ENCODE measurements at regions not wholly inside any gene's neighbourhood (a gene's known extent, or its start where the extent isn't known, plus 50 kb on each side); places are given as distances from the start of the nearest gene placed in this dataset.
A peak's percentile ranks its signal among the peaks of the same experiment; 100 is the strongest.

GRCh38 chr4:129531253-129531652 lies 435.3 kb downstream of the C4orf33 start:
- DNase-seq (ENCODE audit: low read depth in 4 of 4, low spot score in 2 of 4), result no peak

GRCh38 chr4:129532573-129532972 lies 436.6 kb downstream of the C4orf33 start:
- no peak for DNase-seq (ENCODE audit: low read depth in 4 of 4, low spot score in 2 of 4)

- no peak for DNase-seq (ENCODE audit: low read depth in 4 of 4, low spot score in 2 of 4)
These were observed 447.3 kb downstream of the C4orf33 start for GRCh38 chr4:129543299-129543698.

- peak in 1 of 4 donors; percentile 3 for DNase-seq (ENCODE audit: low read depth in 4 of 4, low spot score in 2 of 4)
These were observed 449.8 kb downstream of the C4orf33 start for GRCh38 chr4:129545599-129546278.

GRCh38 chr4:129546531-129546930 lies 450.6 kb downstream of the C4orf33 start:
- no peak for DNase-seq (ENCODE audit: low read depth in 4 of 4, low spot score in 2 of 4)

GRCh38 chr4:129550281-129550785 lies 454.4 kb downstream of the C4orf33 start:
- no peak for DNase-seq (ENCODE audit: low read depth in 4 of 4, low spot score in 2 of 4)

GRCh38 chr4:129561280-129561679 lies 465.3 kb downstream of the C4orf33 start:
- DNase-seq (ENCODE audit: low read depth in 4 of 4, low spot score in 2 of 4), result no peak

GRCh38 chr4:129561886-129562671 lies 466.1 kb downstream of the C4orf33 start:
- no peak for DNase-seq (ENCODE audit: low read depth in 4 of 4, low spot score in 2 of 4)

GRCh38 chr4:129565214-129565613 lies 469.3 kb downstream of the C4orf33 start:
- DNase-seq (ENCODE audit: low read depth in 4 of 4, low spot score in 2 of 4), result no peak

GRCh38 chr4:129570326-129570725 lies 474.4 kb downstream of the C4orf33 start:
- DNase-seq (ENCODE audit: low read depth in 4 of 4, low spot score in 2 of 4), result no peak

- DNase-seq (ENCODE audit: low read depth in 4 of 4, low spot score in 2 of 4), result no peak
These were observed 482.4 kb downstream of the C4orf33 start for GRCh38 chr4:129578336-129578735.

GRCh38 chr4:129581305-129581704 lies 485.4 kb downstream of the C4orf33 start:
- DNase-seq (ENCODE audit: low read depth in 4 of 4, low spot score in 2 of 4), result no peak

- DNase-seq (ENCODE audit: low read depth in 4 of 4, low spot score in 2 of 4), result no peak
These were observed 487.9 kb downstream of the C4orf33 start for GRCh38 chr4:129583868-129584267.

- no peak for DNase-seq (ENCODE audit: low read depth in 4 of 4, low spot score in 2 of 4)
These were observed 502.6 kb downstream of the C4orf33 start for GRCh38 chr4:129598582-129598981.

- no peak for DNase-seq (ENCODE audit: low read depth in 4 of 4, low spot score in 2 of 4)
These were observed 504.9 kb downstream of the C4orf33 start for GRCh38 chr4:129600898-129601297.

GRCh38 chr4:129602447-129602846 lies 506.5 kb downstream of the C4orf33 start:
- no peak for DNase-seq (ENCODE audit: low read depth in 4 of 4, low spot score in 2 of 4)

- no peak for DNase-seq (ENCODE audit: low read depth in 4 of 4, low spot score in 2 of 4)
These were observed 507.4 kb downstream of the C4orf33 start for GRCh38 chr4:129603241-129603931.

- DNase-seq (ENCODE audit: low read depth in 4 of 4, low spot score in 2 of 4), result no peak
These were observed 508.8 kb downstream of the C4orf33 start for GRCh38 chr4:129604632-129605255.

GRCh38 chr4:129614611-129615010 lies 518.7 kb downstream of the C4orf33 start:
- DNase-seq (ENCODE audit: low read depth in 4 of 4, low spot score in 2 of 4), result no peak

- DNase-seq (ENCODE audit: low read depth in 4 of 4, low spot score in 2 of 4), result no peak
These were observed 526.6 kb downstream of the C4orf33 start for GRCh38 chr4:129622566-129622965.
